ENCODE measurements at regions not wholly inside any gene's neighbourhood (a gene's known extent, or its start where the extent isn't known, plus 50 kb on each side); places are given as distances from the start of the nearest gene placed in this dataset.

- TF ChIP-seq ZNF462 (CRISPR knock-in tag; IDR thresholded peaks at IDR 0.05) (no peak), EZH2 (IDR thresholded peaks at IDR 0.05; ENCODE audit: low read depth, unreplicated experiment) (no peak)
These were observed 255.4 kb upstream of the PLXNA2 start (continued) for GRCh38 chr1:208499601-208500000.

GRCh38 chr1:208500375-208500774 lies 256.2 kb upstream of the PLXNA2 start:
- Histone ChIP-seq H3K4me1 (ENCODE audit: insufficient read depth) (no peaks in the 10 kb centered on the region), H3K27me3 (ENCODE audit: insufficient read depth) (no peaks in the 10 kb centered on the region), H3K36me3 (ENCODE audit: insufficient read depth) (no peaks in the 10 kb centered on the region), H3F3A (replicated peaks; ENCODE audit: low read depth) (no peaks in the 10 kb centered on the region), H3K27ac (ENCODE audit: low read depth) (no peak overlapping the region), H3K9me2 (ENCODE audit: insufficient read depth) (no peaks in the 10 kb centered on the region), H3K4me3 (no peak overlapping the region), H2AFZ (no peak overlapping the region), H3K79me2 (replicated peaks; ENCODE audit: insufficient read depth) (no peaks in the 10 kb centered on the region), H3K4me2 (no peak overlapping the region), H4K20me1 (replicated peaks; ENCODE audit: insufficient read depth) (no peaks in the 10 kb centered on the region)
- H3K27ac Mint-ChIP-seq = no peak overlapping the region
- no peaks in the 10 kb centered on the region for H3K27me3 Mint-ChIP-seq (ENCODE audit: insufficient read depth, low read depth, poor library complexity)
- H3K36me3 Mint-ChIP-seq (ENCODE audit: low read depth) = no peaks in the 10 kb centered on the region
- H3K4me1 Mint-ChIP-seq = peaks cover 6% of the 10 kb centered on the region; the same call in 1 of the 3 replicates
- ATAC-seq (no peak), DNase-seq (ENCODE audit: low spot score) (no peak)
- H3K4me3 Mint-ChIP-seq = no peak overlapping the region
- no peaks in the 10 kb centered on the region for H3K9me3 Mint-ChIP-seq
- TF ChIP-seq POLR2AphosphoS5 (IDR thresholded peaks at IDR 0.05; ENCODE audit: low read depth) = no peak
- TF ChIP-seq JUNB (IDR thresholded peaks at IDR 0.05; ENCODE audit: unreplicated experiment) = no peak
- no peak for TF ChIP-seq REST (IDR thresholded peaks at IDR 0.05; ENCODE audit: unreplicated experiment)
- no peak for TF ChIP-seq NANOG (IDR thresholded peaks at IDR 0.05; ENCODE audit: borderline replicate concordance)
- TF ChIP-seq EZH2phosphoT487 (IDR thresholded peaks at IDR 0.05; ENCODE audit: unreplicated experiment) = no peak
- TF ChIP-seq ZNF331 (CRISPR knock-in tag; IDR thresholded peaks at IDR 0.05; ENCODE audit: low read depth) = no peak
- no peak for TF ChIP-seq ETS1 (IDR thresholded peaks at IDR 0.05)
- no peak for TF ChIP-seq EZH2 (IDR thresholded peaks at IDR 0.05; ENCODE audit: low read depth, unreplicated experiment)
- no peak for TF ChIP-seq CTCF (conservative IDR thresholded peaks at IDR 0.05; ENCODE audit: low read depth in 2 of 2)

All from GM23338 (cell line).